ENCODE measurements at regions not wholly inside any gene's neighbourhood (a gene's known extent, or its start where the extent isn't known, plus 50 kb on each side); places are given as distances from the start of the nearest gene placed in this dataset.

GRCh38 chr4:132026816-132027215 is 1122.3 kb upstream of the PCDH10 start:
- no peaks in the 10 kb centered on the region for H3K36me3 ChIP-seq
- no peaks in the 10 kb centered on the region for H3K27me3 ChIP-seq (ENCODE audit: low read depth)
- no peak overlapping the region for H3K4me3 ChIP-seq
- DNase-seq: no peak
- TF ChIP-seq CTCF (IDR thresholded peaks at IDR 0.05; ENCODE audit: borderline replicate concordance): no peak
- no peak overlapping the region for H3K27ac ChIP-seq (replicated peaks)
- intact Hi-C loops (cut with micrococcal nuclease): no loop called here
- peaks cover 7% of the 10 kb centered on the region for H3K9me3 ChIP-seq (replicated peaks)
- H3K4me1 ChIP-seq: no peaks in the 10 kb centered on the region

GRCh38 chr4:132056496-132056895 is 1092.6 kb upstream of the PCDH10 start:
- TF ChIP-seq CTCF (IDR thresholded peaks at IDR 0.05; ENCODE audit: borderline replicate concordance): no peak
- no peaks in the 10 kb centered on the region for H3K36me3 ChIP-seq
- no peaks in the 10 kb centered on the region for H3K27me3 ChIP-seq (ENCODE audit: low read depth)
- intact Hi-C loops (cut with micrococcal nuclease): no loop called here
- H3K4me1 ChIP-seq: no peaks in the 10 kb centered on the region
- H3K27ac ChIP-seq (replicated peaks): no peak overlapping the region
- no peak overlapping the region for H3K4me3 ChIP-seq
- peaks cover 6% of the 10 kb centered on the region for H3K9me3 ChIP-seq (replicated peaks)
- DNase-seq: no peak

- TF ChIP-seq CTCF (IDR thresholded peaks at IDR 0.05; ENCODE audit: borderline replicate concordance): no peak
- H3K27me3 ChIP-seq (ENCODE audit: low read depth): no peaks in the 10 kb centered on the region
- intact Hi-C loops (cut with micrococcal nuclease): no loop called here
- H3K4me1 ChIP-seq: no peaks in the 10 kb centered on the region
- no peak overlapping the region for H3K27ac ChIP-seq (replicated peaks)
- no peak for DNase-seq
- peaks cover 21% of the 10 kb centered on the region for H3K9me3 ChIP-seq (replicated peaks)
- no peak overlapping the region for H3K4me3 ChIP-seq
- no peaks in the 10 kb centered on the region for H3K36me3 ChIP-seq
These were observed 1089.9 kb upstream of the PCDH10 start for GRCh38 chr4:132059227-132059626.

GRCh38 chr4:132062611-132063239 is 1086.4 kb upstream of the PCDH10 start:
- Histone ChIP-seq H3K36me3 (no peaks in the 10 kb centered on the region), H3K27me3 (ENCODE audit: low read depth) (no peaks in the 10 kb centered on the region), H3K27ac (replicated peaks) (no peak overlapping the region), H3K4me1 (no peaks in the 10 kb centered on the region), H3K9me3 (replicated peaks) (peaks cover 21% of the 10 kb centered on the region), H3K4me3 (no peak overlapping the region)
- intact Hi-C loops (cut with micrococcal nuclease): no loop called here
- TF ChIP-seq CTCF (IDR thresholded peaks at IDR 0.05; ENCODE audit: borderline replicate concordance): no peak
- DNase-seq: no peak

GRCh38 chr4:132063829-132064228 is 1085.3 kb upstream of the PCDH10 start:
- intact Hi-C loops (cut with micrococcal nuclease): no loop called here
- H3K27me3 ChIP-seq (ENCODE audit: low read depth): no peaks in the 10 kb centered on the region
- DNase-seq: no peak
- no peak overlapping the region for H3K4me3 ChIP-seq
- no peaks in the 10 kb centered on the region for H3K4me1 ChIP-seq
- H3K9me3 ChIP-seq (replicated peaks): peaks cover 15% of the 10 kb centered on the region
- no peak overlapping the region for H3K27ac ChIP-seq (replicated peaks)
- H3K36me3 ChIP-seq: no peaks in the 10 kb centered on the region
- TF ChIP-seq CTCF (IDR thresholded peaks at IDR 0.05; ENCODE audit: borderline replicate concordance): no peak

Data from left ventricle myocardium inferior (tissue), 1 donor.